SKM-1 treated with dmso at 0.1 percent for 144 hours (cell line): ENCODE measurements at regions not wholly inside any gene's neighbourhood (a gene's known extent, or its start where the extent isn't known, plus 50 kb on each side); places are given as distances from the start of the nearest gene placed in this dataset.

Source experiments
- DNase-seq: peaks from one replicate; lab custom pipeline; 2025; ENCODE audit not compliant: unreplicated experiment; lab: John Stamatoyannopoulos, UW

DNA sequence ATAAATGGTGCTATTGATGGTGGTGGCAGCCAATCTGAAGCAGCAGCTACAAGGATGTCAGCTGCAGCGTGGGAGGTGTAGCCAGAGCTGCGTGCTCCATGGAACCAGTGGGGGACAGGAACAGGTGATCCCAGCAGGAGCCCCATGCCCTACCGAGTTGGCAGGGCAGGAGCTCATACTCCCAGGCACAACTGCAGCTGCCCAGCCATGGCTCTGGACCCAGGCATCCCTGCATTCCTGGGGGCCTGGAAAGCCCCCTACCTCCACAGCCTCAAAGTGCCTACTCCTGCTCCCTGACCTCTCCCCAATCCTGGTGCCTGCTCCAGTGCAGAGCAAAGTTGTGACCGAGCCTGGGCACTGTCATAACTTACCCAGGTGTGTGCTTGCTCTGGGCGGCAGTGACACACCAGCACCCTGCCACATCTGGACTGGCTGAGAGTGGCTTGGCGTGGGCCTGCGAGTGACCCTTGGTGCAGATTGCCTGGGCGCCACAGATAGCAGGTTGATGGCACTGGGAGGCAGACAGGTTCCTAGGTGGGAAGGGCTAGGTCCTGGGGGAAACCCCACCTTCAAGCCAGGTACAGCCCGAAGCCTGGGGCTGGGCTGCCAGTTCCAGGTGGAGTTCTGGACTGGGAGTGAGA is 101.1 kb downstream of the DCAF12L2 start:
- no peak for DNase-seq

GRCh38 chrX:126065901-126066660 is 100.0 kb downstream of the DCAF12L2 start:
- DNase-seq: no peak
